Ishikawa (cell line): ENCODE measurements at regions not wholly inside any gene's neighbourhood (a gene's known extent, or its start where the extent isn't known, plus 50 kb on each side); places are given as distances from the start of the nearest gene placed in this dataset.

Experiments used
- CEBPB ChIP-seq: IDR thresholded peaks from 2 replicates; pipeline ENCODE4 v1.6.1; 2012
- CREB1 ChIP-seq: IDR thresholded peaks from 2 replicates; pipeline ENCODE4 v1.6.1; 2012; ENCODE audit warnings: low read depth
- EGR1 ChIP-seq: IDR thresholded peaks from 2 replicates; pipeline ENCODE4 v1.6.1; 2012
- EP300 ChIP-seq: IDR thresholded peaks from 2 replicates; pipeline ENCODE4 v1.6.1; 2012; ENCODE audit warnings: borderline replicate concordance
- FOXM1 ChIP-seq: IDR thresholded peaks from 2 replicates; pipeline ENCODE4 v1.6.1; 2012; ENCODE audit warnings: low read depth, borderline replicate concordance
- NFIC ChIP-seq: IDR thresholded peaks from 2 replicates; pipeline ENCODE4 v1.6.1; 2012
- RAD21 ChIP-seq: IDR thresholded peaks from 2 replicates; pipeline ENCODE4 v1.6.1; 2012; ENCODE audit warnings: low read depth
- TAF1 ChIP-seq: IDR thresholded peaks from 2 replicates; pipeline ENCODE4 v1.6.1; 2012; ENCODE audit warnings: low read depth, mild to moderate bottlenecking
- TCF12 ChIP-seq: IDR thresholded peaks from 2 replicates; pipeline ENCODE4 v1.6.1; 2012; ENCODE audit warnings: low read depth
- TEAD4 ChIP-seq: IDR thresholded peaks from 2 replicates; pipeline ENCODE4 v1.6.1; 2012
- YY1 ChIP-seq: IDR thresholded peaks from 2 replicates; pipeline ENCODE4 v1.6.1; 2012; ENCODE audit warnings: low read depth
- ZBTB7A ChIP-seq: IDR thresholded peaks from 2 replicates; pipeline ENCODE4 v1.6.1; 2012; ENCODE audit warnings: low read depth
- TF ChIP-seq, protein P1 (sequence below): IDR thresholded peaks from 2 replicates; pipeline ENCODE4 v1.6.1; 2012
- TF ChIP-seq, protein P2 (sequence below): IDR thresholded peaks from 2 replicates; pipeline ENCODE4 v1.6.1; 2012; ENCODE audit warnings: low read depth, mild to moderate bottlenecking
- TF ChIP-seq, protein P3 (sequence below): IDR thresholded peaks from 2 replicates; pipeline ENCODE4 v1.6.1; 2012

DNA sequence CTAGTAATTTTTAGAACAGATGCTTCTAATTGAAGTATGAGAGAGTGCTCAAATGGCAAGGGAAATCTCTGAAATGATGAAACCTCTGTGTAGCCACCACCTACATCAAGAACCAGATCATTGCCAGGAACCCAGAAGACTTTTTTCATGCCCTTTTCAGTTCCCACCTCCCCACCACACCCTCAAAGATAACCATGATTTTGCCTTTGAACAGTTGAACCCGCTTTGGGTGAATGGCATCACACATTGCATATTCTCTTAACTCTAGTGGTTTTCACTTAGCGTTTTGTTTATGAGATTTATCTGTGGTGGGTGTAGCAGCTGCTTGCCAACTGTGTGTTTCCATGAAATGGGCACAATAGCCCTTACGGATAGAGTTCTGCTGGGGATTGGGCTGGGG is 142.9 kb upstream of the HDAC4 start:
- TF ChIP-seq, protein P1, sequence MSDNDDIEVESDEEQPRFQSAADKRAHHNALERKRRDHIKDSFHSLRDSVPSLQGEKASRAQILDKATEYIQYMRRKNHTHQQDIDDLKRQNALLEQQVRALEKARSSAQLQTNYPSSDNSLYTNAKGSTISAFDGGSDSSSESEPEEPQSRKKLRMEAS: no peak
- TF ChIP-seq FOXM1 (no peak), EGR1 (no peak), TCF12 (no peak), CEBPB (no peak), CREB1 (no peak), EP300 (no peak), TAF1 (no peak), RAD21 (no peak), TEAD4 (no peak), YY1 (no peak), NFIC (no peak), ZBTB7A (no peak)
- TF ChIP-seq, protein P2, sequence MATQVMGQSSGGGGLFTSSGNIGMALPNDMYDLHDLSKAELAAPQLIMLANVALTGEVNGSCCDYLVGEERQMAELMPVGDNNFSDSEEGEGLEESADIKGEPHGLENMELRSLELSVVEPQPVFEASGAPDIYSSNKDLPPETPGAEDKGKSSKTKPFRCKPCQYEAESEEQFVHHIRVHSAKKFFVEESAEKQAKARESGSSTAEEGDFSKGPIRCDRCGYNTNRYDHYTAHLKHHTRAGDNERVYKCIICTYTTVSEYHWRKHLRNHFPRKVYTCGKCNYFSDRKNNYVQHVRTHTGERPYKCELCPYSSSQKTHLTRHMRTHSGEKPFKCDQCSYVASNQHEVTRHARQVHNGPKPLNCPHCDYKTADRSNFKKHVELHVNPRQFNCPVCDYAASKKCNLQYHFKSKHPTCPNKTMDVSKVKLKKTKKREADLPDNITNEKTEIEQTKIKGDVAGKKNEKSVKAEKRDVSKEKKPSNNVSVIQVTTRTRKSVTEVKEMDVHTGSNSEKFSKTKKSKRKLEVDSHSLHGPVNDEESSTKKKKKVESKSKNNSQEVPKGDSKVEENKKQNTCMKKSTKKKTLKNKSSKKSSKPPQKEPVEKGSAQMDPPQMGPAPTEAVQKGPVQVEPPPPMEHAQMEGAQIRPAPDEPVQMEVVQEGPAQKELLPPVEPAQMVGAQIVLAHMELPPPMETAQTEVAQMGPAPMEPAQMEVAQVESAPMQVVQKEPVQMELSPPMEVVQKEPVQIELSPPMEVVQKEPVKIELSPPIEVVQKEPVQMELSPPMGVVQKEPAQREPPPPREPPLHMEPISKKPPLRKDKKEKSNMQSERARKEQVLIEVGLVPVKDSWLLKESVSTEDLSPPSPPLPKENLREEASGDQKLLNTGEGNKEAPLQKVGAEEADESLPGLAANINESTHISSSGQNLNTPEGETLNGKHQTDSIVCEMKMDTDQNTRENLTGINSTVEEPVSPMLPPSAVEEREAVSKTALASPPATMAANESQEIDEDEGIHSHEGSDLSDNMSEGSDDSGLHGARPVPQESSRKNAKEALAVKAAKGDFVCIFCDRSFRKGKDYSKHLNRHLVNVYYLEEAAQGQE: no peak
- TF ChIP-seq, protein P3, sequence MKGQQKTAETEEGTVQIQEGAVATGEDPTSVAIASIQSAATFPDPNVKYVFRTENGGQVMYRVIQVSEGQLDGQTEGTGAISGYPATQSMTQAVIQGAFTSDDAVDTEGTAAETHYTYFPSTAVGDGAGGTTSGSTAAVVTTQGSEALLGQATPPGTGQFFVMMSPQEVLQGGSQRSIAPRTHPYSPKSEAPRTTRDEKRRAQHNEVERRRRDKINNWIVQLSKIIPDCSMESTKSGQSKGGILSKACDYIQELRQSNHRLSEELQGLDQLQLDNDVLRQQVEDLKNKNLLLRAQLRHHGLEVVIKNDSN: no peak

DNA sequence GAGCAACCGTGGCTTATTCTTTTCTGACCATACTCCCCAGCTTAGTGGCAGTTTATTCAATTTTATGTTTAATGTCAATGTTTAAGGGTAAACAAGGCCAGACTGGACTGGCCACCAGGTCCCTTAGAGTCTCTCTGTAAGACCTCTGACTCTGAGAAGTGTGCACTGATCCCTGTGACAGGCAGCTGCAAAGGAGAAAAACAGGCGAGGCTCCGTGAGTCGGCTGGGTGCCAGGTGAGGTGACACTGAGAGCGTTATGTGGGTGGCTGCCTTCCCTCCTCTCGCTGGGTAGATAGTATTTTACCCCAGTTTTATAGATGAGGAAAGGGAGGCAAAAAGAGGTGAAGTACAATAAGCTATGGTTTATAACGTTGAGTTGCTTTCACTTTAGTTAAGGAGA is 139.4 kb upstream of the HDAC4 start:
- TF ChIP-seq EGR1 (no peak), EP300 (no peak), YY1 (no peak), FOXM1 (no peak), TEAD4 (no peak), TCF12 (no peak)

DNA sequence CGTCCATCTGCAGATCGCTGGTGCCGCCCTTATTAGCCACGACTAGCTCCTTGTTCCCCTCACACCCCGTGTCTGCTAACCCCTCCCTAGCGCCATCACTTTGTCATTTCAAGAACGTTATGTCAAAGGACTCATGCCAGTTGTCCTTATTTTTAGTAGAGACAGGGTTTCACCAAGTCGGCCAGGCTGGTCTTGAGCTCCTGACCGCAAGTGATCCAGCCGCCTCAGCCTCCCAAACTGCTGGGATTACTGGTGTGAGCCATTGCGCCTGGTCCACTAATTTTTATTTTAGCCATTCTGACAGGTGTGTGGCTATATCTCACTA is 138.9 kb upstream of the HDAC4 start:
- TF ChIP-seq CEBPB (no peak), YY1 (no peak), CREB1 (no peak), TEAD4 (no peak), EP300 (no peak)
- TF ChIP-seq, protein P2: no peak
- TF ChIP-seq, protein P1: no peak

DNA sequence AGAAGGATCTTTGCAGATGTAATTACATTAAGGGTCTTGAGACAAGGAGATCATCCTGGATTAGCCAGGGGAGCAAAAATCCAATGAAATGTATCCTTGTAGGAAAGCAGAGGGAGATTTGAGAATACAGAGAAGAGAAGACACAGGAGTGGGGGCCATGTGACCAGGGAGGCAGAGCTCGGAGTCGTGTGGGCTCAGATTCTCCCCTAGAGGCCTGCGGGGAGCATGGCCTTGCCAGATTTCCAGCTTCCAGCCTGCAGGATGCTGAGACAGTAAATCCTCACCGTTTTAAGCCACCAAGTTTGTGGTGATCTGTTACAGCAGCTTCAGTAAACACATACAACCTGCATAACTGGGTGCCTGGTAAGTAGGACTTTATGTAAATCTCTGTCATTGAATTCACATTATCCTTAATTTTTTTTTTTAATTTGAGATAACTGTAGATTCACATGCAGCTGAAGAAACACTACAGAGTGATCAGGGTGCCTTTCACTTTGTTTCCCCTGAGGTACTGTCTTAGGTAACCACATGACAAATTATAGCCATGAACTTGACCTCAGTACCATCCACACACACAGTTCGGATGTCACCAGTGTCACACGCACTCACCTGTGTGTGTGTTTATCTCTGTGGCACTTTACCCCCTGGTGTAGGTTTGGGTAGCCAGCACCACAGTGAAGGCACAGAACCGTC is 138.4 kb upstream of the HDAC4 start:
- TF ChIP-seq CEBPB (no peak), YY1 (no peak), FOXM1 (no peak), TCF12 (no peak), TAF1 (no peak)
- TF ChIP-seq, protein P2: no peak

DNA sequence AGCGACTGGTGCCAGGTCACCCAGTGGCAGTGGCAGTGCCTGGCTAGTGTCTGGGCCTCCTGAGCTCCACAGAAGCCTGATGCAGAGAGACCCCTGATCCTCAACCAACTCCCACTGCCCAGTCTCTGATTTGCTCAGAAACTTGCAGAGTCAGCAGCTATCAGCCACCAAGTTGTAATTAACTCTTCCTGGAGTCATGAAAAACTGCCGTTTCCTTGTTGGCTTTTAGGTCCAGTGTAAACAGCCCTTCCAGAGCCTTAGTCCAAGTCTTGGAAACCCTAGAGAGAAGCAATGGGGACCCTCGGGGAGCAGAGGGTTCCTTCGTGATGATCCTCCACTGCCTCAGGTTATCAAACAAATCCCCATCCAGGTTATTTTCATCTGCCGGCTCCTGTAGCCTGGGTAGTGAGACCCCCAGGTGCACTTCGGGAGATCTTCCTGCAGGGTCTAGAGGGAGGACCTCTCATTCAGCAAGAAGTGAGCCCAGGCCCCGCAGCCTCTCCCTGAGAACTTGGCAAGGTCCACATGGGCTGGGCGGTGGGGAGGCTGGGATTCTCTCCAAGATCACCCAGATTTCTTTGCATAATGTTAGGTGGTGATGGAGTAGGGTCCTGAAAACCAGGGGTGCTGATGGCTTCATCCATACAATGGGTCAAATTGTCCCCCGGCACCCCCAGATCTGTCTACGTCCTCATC is 137.7 kb upstream of the HDAC4 start:
- TF ChIP-seq EGR1: no peak
- no peak for TF ChIP-seq NFIC
- TF ChIP-seq, protein P3: no peak
- TF ChIP-seq CREB1: no peak
- no peak for TF ChIP-seq RAD21
- no peak for TF ChIP-seq CEBPB
- TF ChIP-seq FOXM1: no peak
- no peak for TF ChIP-seq ZBTB7A
